Esophagus muscularis mucosa (tissue), 4 donors: ENCODE measurements at regions not wholly inside any gene's neighbourhood (a gene's known extent, or its start where the extent isn't known, plus 50 kb on each side); places are given as distances from the start of the nearest gene placed in this dataset.

ENCODE experiments used
- DNase-seq: peaks from one replicate; pipeline ENCODE4 v3.0.0-alpha.2; 2017; ENCODE audit errors: extremely low spot score
- H3K27ac ChIP-seq, 4 donors: fragments of 200-600 bp; sonication (generic); replicated peaks in 1 of 4; 1 replicate in 3 of 4; 2 replicates in 1 of 4; pipeline ENCODE4 v1.5.1; 2016 to 2019; ENCODE audit warnings: mild to moderate bottlenecking in 1 of 4
- H3K27me3 ChIP-seq, 4 donors: fragments of 200-600 bp; sonication (generic); one replicate each; pipeline versions ENCODE4 v1.5.1 to v1.6.0; 2016 to 2019
- H3K36me3 ChIP-seq, 4 donors: fragments of 200-600 bp; sonication (generic); one replicate each; pipeline ENCODE4 v1.5.1; 2016 to 2019
- H3K4me1 ChIP-seq, 4 donors: fragments of 200-600 bp; sonication (generic); one replicate each; pipeline ENCODE4 v1.5.1; 2016 to 2019
- H3K4me3 ChIP-seq, 4 donors: fragments of 200-600 bp; sonication (generic); 1 replicate in 2 of 4; 2 replicates in 2 of 4; pipeline ENCODE4 v1.5.1; 2016 to 2019; ENCODE audit warnings: mild to moderate bottlenecking in 4 of 4, moderate library complexity in 1 of 4
- H3K9me3 ChIP-seq, 4 donors: fragments of 200-600 bp; sonication (generic); 1 replicate in 3 of 4; 2 replicates in 1 of 4; pipeline ENCODE4 v1.5.1; 2016 to 2019
- CTCF ChIP-seq, 3 experiments: fragments of 200-600 bp in 2 of 3; fragments of 450-650 bp in 1 of 3; sonication (generic) in 2 of 3; IDR thresholded peaks; one replicate each; pipeline ENCODE4 v1.5.1; 2017 to 2019; ENCODE audit warnings: antibody characterized with exemption in 3 of 3, mild to moderate bottlenecking in 2 of 3, moderate library complexity in 1 of 3
- EP300 ChIP-seq: sonication (generic); formaldehyde crosslinking; IDR thresholded peaks from one replicate; pipeline ENCODE4 v1.6.1; 2017; ENCODE audit warnings: antibody characterized with exemption
- POLR2A ChIP-seq: fragments of 450-650 bp; IDR thresholded peaks from one replicate; pipeline ENCODE4 v1.6.1; 2017; ENCODE audit warnings: antibody characterized with exemption, moderate library complexity, mild to moderate bottlenecking, low read depth
- POLR2AphosphoS5 ChIP-seq, 2 donors: sonication (generic); formaldehyde crosslinking; IDR thresholded peaks; one replicate each; pipeline ENCODE4 v1.6.1; 2017; ENCODE audit warnings: antibody characterized with exemption in 2 of 2
- WGBS: methylation state at CpG from one replicate; pipeline ENCODE4 v1.1.5; 2018; 5-methylcytosine and 5-hydroxymethylcytosine counted together
- intact Hi-C: fragments of 100-400 bp; cut with DNase I; formaldehyde crosslinking; loops from one replicate; pipeline ENCODE4 v1.15.1; 2023

DNA sequence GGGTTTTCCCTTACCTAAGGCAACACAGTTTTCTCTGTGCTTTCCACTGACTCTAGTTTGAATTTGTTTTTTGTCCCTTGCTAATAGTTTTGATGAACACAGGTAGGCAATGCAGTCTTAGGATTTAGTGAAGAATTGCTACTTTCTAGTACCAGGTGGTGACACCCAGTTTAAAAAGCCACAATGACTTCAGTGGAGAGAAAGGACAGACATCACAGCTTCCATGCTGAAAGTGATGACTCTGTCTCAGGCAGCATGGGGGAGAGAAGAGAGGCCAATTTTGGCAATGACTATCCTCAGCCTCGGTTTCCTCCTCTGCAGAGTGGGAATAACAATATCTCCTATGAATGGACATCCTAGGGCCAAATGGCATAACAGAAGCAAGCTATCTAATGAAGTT is 118.8 kb downstream of the AXIN2 start:
- Histone ChIP-seq H3K4me1 (no peaks in the 10 kb centered on the region), H3K9me3 (no peaks in the 10 kb centered on the region), H3K27ac (no peak overlapping the region), H3K27me3 (peaks cover 0 to 6% (median 0%) of the 10 kb centered on the region in 4 donors), H3K4me3 (no peak overlapping the region), H3K36me3 (no peaks in the 10 kb centered on the region)
- 67% methylated on average over 1 of the region's 1 CpG for WGBS
- intact Hi-C loops, result no loop called here
- no peak for DNase-seq
- TF ChIP-seq POLR2A (no peak), EP300 (no peak), CTCF (IDR thresholded peaks at IDR 0.05) (no peak), POLR2AphosphoS5 (IDR thresholded peaks at IDR 0.05) (no peak)

- Histone ChIP-seq H3K27me3 (peaks cover 0 to 6% (median 0%) of the 10 kb centered on the region in 4 donors), H3K27ac (no peak overlapping the region), H3K9me3 (no peaks in the 10 kb centered on the region), H3K36me3 (no peaks in the 10 kb centered on the region), H3K4me3 (no peak overlapping the region), H3K4me1 (no peaks in the 10 kb centered on the region)
- TF ChIP-seq POLR2A, result no peak
- TF ChIP-seq POLR2AphosphoS5 (IDR thresholded peaks at IDR 0.05), result no peak
- no peak for TF ChIP-seq EP300
- TF ChIP-seq CTCF (IDR thresholded peaks at IDR 0.05), result no peak
- no peak for DNase-seq
- WGBS, result 83% methylated on average over 6 of the region's 6 CpGs
- intact Hi-C loops, result no loop called here
These were observed 119.2 kb downstream of the AXIN2 start for GRCh38 chr17:65442250-65442649.

- no peak overlapping the region for H3K27ac ChIP-seq
- TF ChIP-seq EP300, result no peak
- TF ChIP-seq POLR2AphosphoS5 (IDR thresholded peaks at IDR 0.05), result no peak
- TF ChIP-seq POLR2A, result no peak
- TF ChIP-seq CTCF (IDR thresholded peaks at IDR 0.05), result no peak
- H3K4me3 ChIP-seq, result no peak overlapping the region
- 83% methylated on average over 2 of the region's 2 CpGs for WGBS
- DNase-seq, result no peak
- no peaks in the 10 kb centered on the region for H3K4me1 ChIP-seq
- H3K9me3 ChIP-seq, result no peaks in the 10 kb centered on the region
- intact Hi-C loops, result no loop called here
- no peaks in the 10 kb centered on the region for H3K36me3 ChIP-seq
- H3K27me3 ChIP-seq, result peaks cover 0 to 12% (median 0%) of the 10 kb centered on the region in 4 donors
These were observed 120.3 kb downstream of the AXIN2 start for GRCh38 chr17:65441053-65441605.

- WGBS, result 83% methylated on average over 2 of the region's 7 CpGs
- Histone ChIP-seq H3K4me3 (no peak overlapping the region), H3K36me3 (no peaks in the 10 kb centered on the region), H3K27me3 (peaks cover 0 to 12% (median 0%) of the 10 kb centered on the region in 4 donors), H3K27ac (no peak overlapping the region), H3K9me3 (no peaks in the 10 kb centered on the region), H3K4me1 (no peaks in the 10 kb centered on the region)
- no peak for DNase-seq
- no peak for TF ChIP-seq POLR2A
- no peak for TF ChIP-seq POLR2AphosphoS5 (IDR thresholded peaks at IDR 0.05)
- TF ChIP-seq CTCF (IDR thresholded peaks at IDR 0.05), result no peak
- no peak for TF ChIP-seq EP300
- intact Hi-C loops, result loop anchor here (10.0 kb wide), 1 partner anchor 204 kb away; no protein-coding TSS in a partner anchor
These were observed 122.6 kb downstream of the AXIN2 start for GRCh38 chr17:65438708-65439294.
